HL-60 (cell line): ENCODE measurements at regions not wholly inside any gene's neighbourhood (a gene's known extent, or its start where the extent isn't known, plus 50 kb on each side); places are given as distances from the start of the nearest gene placed in this dataset.

Experiments used
- GABPA ChIP-seq: IDR thresholded peaks from 2 replicates; pipeline ENCODE4 v1.6.1; 2012; ENCODE audit warnings: low read depth
- POLR2AphosphoS5 ChIP-seq: IDR thresholded peaks from 2 replicates; pipeline ENCODE4 v1.6.1; 2012; ENCODE audit warnings: low read depth
- SPI1 ChIP-seq: IDR thresholded peaks from 2 replicates; pipeline ENCODE4 v1.6.1; 2012; ENCODE audit warnings: low read depth, mild to moderate bottlenecking, borderline replicate concordance
- TF ChIP-seq, protein P1 (sequence below): IDR thresholded peaks from one replicate; pipeline ENCODE4 v1.5.1; 2011; ENCODE audit warnings: low read length, control low read depth, inconsistent platforms; ENCODE audit not compliant: insufficient read depth

- TF ChIP-seq GABPA (no peak), POLR2AphosphoS5 (no peak), SPI1 (no peak)
- TF ChIP-seq, protein P1, sequence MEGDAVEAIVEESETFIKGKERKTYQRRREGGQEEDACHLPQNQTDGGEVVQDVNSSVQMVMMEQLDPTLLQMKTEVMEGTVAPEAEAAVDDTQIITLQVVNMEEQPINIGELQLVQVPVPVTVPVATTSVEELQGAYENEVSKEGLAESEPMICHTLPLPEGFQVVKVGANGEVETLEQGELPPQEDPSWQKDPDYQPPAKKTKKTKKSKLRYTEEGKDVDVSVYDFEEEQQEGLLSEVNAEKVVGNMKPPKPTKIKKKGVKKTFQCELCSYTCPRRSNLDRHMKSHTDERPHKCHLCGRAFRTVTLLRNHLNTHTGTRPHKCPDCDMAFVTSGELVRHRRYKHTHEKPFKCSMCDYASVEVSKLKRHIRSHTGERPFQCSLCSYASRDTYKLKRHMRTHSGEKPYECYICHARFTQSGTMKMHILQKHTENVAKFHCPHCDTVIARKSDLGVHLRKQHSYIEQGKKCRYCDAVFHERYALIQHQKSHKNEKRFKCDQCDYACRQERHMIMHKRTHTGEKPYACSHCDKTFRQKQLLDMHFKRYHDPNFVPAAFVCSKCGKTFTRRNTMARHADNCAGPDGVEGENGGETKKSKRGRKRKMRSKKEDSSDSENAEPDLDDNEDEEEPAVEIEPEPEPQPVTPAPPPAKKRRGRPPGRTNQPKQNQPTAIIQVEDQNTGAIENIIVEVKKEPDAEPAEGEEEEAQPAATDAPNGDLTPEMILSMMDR, result no peak
These were observed 245.3 kb downstream of the CTTN start for GRCh38 chr11:70643642-70644041.
